GM18519 (cell line): ENCODE measurements at regions not wholly inside any gene's neighbourhood (a gene's known extent, or its start where the extent isn't known, plus 50 kb on each side); places are given as distances from the start of the nearest gene placed in this dataset.
A peak's percentile ranks its signal among the peaks of the same experiment; 100 is the strongest.

Experiments used
- ATAC-seq: cut with Tn5 transposase; IDR thresholded peaks from one replicate; pipeline ENCODE4 v1.9.1; 2021; ENCODE audit warnings: mild to moderate bottlenecking, moderate library complexity; ENCODE audit not compliant: unreplicated experiment, low FRiP score

GRCh38 chr12:67202678-67203012, 66.5 kb upstream of the CAND1 start:
- ATAC-seq = peak; percentile 84

GRCh38 chr12:67208281-67209067, 60.7 kb upstream of the CAND1 start:
- no peak for ATAC-seq

GRCh38 chr12:67211029-67211428, 58.1 kb upstream of the CAND1 start:
- no peak for ATAC-seq

- no peak for ATAC-seq
Observed at GRCh38 chr12:67211494-67211893, 57.7 kb upstream of the CAND1 start.

- ATAC-seq = no peak
Observed at GRCh38 chr12:67217647-67218046, 51.5 kb upstream of the CAND1 start.
